ENCODE measurements at regions not wholly inside any gene's neighbourhood (a gene's known extent, or its start where the extent isn't known, plus 50 kb on each side); places are given as distances from the start of the nearest gene placed in this dataset.
"Not testable (repeated sequence)": the region's sequence is repeated elsewhere in the genome, so short reads cannot be mapped to it uniquely, and the experiment has no call there.

DNA sequence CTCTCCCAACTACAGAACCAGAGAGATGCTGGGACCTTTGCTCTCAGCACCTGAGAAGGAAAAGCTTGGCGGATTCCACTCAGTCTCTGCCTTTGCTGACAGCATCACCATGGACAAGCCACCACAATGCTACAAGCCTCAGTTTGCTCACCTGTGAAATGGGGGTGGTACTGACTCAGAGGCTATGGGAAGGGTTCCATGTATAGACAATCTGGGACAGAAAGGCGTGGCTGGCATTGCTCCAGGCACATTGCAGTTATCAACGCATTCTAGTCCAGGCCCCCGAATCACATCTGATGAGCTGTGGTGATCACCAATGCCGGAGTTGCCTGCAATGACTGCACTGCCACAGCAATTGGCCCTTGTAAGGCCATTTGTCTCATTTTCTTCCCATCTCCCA is 72.6 kb downstream of the ISX start:
- DNase-seq, result no peak

- DNase-seq, result peak; percentile 28
Observed at GRCh38 chr22:35140879-35141745, 75.2 kb downstream of the ISX start.

GRCh38 chr22:35148381-35148780 is 82.4 kb downstream of the ISX start:
- no peak for DNase-seq

- no peak for DNase-seq
Observed at GRCh38 chr22:35148866-35149548, 83.0 kb downstream of the ISX start.

- peak; percentile 78 for DNase-seq
Observed at GRCh38 chr22:35150183-35151107, 84.5 kb downstream of the ISX start.

GRCh38 chr22:35152316-35152715 is 86.4 kb downstream of the ISX start:
- DNase-seq, result no peak

DNA sequence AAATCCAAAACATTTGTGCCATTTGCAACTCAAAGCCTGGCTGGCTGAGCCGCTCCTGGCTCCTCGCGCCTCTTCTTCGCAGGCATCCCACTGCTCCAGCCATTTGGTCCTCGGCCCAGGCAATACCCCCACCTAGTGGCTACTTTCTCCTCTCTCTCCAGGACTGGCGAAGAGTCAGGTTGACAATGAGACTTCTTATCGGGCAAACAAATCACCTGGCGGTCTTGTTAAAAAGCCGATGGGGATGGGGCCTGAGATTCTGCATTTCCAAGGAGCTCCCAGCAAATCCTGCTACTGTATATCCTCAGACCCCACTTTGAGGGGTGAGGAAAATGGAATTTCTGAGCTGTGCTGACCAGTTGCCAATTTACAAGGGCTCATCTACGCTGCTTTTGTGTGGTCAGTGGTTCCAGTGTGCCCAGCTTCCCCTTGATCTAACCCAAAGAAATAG is 89.0 kb downstream of the ISX start:
- DNase-seq, result peak; percentile 51

DNA sequence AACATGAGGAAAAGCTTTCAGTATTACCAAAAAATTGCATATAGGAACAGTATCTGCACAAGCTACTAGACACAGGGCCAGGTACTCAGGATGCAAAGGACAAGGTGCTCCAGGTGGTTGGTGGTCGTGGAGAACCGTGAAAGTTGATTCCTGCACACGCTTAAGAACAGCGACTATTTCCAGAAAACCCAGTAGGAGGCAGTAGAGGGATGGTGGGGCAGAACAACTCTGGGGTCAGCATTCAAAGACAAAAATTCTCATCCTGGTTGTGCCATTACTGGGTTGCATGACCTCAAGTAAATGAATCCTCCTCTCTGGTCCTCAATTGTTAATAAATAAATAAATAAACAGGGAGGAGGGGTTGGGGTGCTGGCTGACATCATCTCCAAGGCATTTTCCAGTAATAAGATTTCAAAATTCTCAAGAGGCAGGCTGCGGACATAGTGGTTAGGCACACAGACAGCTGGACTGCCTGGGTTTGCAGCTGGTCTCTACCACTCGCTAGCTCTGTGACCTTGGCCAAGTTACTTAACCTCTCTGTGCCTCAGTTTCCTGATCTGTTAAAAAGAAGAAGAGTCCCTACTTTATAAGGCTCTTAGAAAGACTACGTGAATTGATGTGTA is 89.6 kb downstream of the ISX start:
- no peak for DNase-seq

DNA sequence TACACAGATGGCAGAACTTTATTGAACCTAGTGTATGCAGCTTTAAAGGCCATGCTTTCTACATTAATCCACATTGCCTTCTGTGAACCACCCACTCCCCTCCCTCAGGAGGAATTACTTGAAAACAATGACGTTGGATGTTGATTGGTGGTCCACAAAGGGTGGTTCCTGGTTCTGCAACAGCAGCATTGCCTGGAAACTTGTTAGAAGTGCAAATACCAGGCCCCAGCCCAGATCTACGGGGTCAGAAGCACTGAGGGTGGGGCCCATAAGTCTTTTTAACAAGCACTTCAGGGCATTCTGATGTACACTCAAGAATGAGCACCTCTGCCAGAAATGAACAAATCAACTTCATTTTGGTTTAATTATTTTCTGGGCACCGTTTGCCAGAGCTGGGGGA is 91.0 kb downstream of the ISX start:
- no peak for DNase-seq

GRCh38 chr22:35158336-35158735 is 92.4 kb downstream of the ISX start:
- DNase-seq, result no peak

- no peak for DNase-seq
Observed at GRCh38 chr22:35159343-35159742, 93.4 kb downstream of the ISX start.

- no peak for DNase-seq
Observed at GRCh38 chr22:35160268-35160667, 94.3 kb downstream of the ISX start.

DNA sequence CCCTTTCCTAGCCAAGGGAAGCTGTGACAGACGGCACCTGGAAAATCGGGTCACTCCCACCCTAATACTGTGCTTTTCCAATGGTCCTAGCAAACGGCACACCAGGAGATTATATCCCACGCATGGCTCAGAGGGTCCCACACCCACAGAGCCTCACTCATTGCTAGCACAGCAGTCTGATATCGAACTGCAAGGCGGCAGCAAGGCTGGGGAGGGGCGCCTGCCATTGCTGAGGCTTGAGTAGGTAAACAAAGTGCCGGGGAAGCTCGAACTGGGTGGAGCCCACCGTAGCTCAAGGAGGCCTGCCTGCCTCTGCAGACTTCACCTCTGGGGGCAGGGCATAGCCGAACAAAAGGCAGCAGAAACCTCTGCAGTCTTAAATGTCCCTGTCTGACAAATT is 91.4 kb upstream of the HMGXB4 start:
- DNase-seq, result not testable (repeated sequence)

DNA sequence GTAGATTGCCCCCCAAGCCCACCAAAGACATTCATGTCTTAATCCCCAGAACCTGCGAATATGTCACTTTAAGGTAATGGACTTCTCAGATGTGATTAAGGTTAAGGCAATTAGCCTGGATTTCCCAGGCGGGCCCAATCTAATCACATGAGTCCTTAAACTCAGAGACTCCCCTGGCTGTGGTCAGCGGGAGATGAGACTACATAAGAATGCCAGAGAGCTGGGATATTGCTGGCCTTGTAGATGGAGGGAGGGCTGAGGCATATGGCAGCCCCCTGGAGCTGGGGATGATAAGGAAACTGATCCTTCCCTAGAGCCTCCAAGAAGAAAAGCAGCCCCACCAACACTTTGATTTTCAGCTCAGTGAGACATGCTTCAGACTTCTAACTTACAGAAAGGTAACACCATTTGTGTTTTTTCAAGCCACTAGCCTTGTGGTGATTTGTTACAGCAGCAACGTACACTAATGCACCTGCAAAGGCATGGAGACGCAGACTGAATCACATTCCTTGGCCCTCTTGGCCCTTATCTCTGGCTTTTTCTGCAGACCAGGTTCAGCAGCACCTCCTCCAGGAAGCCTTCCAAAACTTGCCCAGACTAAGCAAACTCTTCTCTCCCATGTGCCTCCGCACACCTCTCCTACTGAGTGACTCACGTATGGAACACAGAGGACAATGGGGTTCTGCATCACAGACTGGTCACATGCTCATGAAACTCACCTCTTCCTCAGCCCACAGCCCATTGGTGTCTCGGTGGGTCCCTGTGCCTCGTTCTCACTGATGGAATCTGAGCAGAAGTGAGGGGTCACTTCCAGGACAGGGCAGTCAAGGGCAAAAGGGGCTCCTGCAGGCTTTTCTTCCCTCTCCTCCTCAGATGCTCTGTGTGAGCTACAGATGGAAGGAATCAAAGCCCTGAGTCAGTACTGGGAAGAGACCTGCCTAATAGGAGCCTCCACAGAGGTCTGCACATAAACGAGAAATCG is 86.3 kb upstream of the HMGXB4 start:
- no peak for DNase-seq

- no peak for DNase-seq
Observed at GRCh38 chr22:35172442-35172841, 84.9 kb upstream of the HMGXB4 start.

DNA sequence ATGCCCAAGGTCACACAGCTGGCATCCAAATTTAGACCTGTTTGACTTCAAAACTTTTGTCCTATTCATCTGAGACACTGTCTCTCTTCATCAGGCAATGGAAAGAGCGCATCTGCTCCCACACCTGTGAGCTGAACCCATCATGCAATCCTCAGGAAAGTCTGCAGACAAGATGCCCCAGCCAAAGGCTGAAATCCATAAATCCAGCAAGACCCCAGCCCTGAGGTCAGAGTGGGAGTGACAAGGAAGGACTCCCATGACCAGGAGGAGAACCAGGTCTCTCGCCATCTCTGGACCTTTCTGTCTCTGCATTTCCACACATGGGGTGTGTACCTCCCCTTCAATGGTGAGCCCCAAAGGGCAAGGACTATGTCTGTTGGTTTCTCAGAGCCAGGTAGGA is 83.6 kb upstream of the HMGXB4 start:
- no peak for DNase-seq

- no peak for DNase-seq
Observed at GRCh38 chr22:35174401-35175038, 82.8 kb upstream of the HMGXB4 start.

DNA sequence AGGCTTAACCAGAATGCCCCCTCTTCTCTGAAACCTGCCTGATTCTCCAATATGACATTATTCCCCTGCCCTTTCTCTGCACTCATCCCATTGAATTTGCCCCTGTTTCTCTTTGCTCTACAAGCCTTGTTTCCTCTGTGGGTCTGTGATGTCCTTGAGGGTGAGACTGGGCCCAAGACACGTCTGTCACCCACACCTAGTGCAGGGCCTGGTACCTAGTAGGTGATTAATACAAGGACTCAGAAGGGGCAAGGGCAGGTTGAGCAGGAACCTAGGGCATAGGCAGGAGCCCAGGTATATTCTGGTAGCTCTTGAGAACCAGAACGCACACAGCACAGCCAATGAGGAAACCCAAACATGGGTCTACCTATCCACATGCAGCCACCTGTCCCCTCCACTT is 81.9 kb upstream of the HMGXB4 start:
- DNase-seq, result no peak

DNA sequence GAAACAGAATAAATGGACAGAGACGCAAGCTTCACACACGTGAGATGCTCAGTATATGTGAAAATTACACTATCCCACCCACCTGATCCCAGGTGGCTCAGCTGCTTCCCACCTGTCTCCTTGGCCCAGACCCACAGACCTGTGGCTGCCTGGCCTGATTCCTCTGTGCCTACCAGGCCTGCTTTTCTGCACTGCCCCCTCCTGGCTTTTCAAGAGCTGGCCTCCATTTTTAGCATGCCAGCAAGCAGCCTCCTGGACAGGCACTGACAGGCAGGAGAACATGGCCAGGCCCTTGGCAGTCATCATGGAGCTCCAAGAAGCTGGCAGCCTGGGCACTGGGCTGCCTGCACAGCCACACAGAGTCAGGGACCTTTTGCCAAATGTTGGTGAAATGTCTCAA is 79.5 kb upstream of the HMGXB4 start:
- DNase-seq, result no peak

GRCh38 chr22:35178446-35178845 is 78.8 kb upstream of the HMGXB4 start:
- no peak for DNase-seq

DNA sequence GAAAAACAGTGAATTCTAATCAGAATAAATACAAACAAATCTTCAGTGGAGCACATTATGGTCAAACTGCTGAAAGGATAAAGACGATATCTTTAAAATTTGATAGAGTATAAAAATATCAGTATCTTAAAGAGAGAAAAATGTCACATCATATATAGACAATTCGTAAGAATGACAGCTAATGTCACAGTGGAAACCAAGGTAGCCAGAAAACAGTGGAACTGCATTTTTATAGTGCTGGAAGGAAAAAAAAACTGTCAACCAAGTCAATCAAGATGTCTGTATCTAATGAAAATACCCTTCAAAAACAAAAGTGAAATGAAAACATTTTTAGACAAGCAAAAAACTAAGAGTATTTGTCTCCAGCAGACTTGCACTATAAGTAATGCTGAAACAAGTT is 73.4 kb upstream of the HMGXB4 start:
- no peak for DNase-seq
